Amniotic stem cell (primary cell): ENCODE measurements at regions not wholly inside any gene's neighbourhood (a gene's known extent, or its start where the extent isn't known, plus 50 kb on each side); places are given as distances from the start of the nearest gene placed in this dataset.

ENCODE experiments used
- DNase-seq: peaks from one replicate; lab custom pipeline; 2025; lab: John Stamatoyannopoulos, UW

GRCh38 chr9:74220327-74220726, 276.8 kb upstream of the RORB start:
- DNase-seq: no peak

GRCh38 chr9:74236857-74237256, 260.3 kb upstream of the RORB start:
- no peak for DNase-seq

- DNase-seq: no peak
Observed at GRCh38 chr9:74245866-74246497, 251.2 kb upstream of the RORB start.

- no peak for DNase-seq
Observed at GRCh38 chr9:74255489-74255984, 241.6 kb upstream of the RORB start.

- no peak for DNase-seq
Observed at GRCh38 chr9:74275872-74276508, 221.1 kb upstream of the RORB start.

GRCh38 chr9:74277532-74277931, 219.6 kb upstream of the RORB start:
- no peak for DNase-seq

GRCh38 chr9:74281674-74282073, 215.5 kb upstream of the RORB start:
- no peak for DNase-seq

GRCh38 chr9:74282526-74283253, 214.4 kb upstream of the RORB start:
- DNase-seq: no peak

GRCh38 chr9:74284581-74285450, 212.3 kb upstream of the RORB start:
- DNase-seq: no peak

GRCh38 chr9:74293479-74293878, 203.7 kb upstream of the RORB start:
- DNase-seq: no peak

GRCh38 chr9:74303945-74304344, 193.2 kb upstream of the RORB start:
- DNase-seq: no peak

GRCh38 chr9:74304598-74304997, 192.5 kb upstream of the RORB start:
- DNase-seq: no peak

GRCh38 chr9:74309654-74310053, 187.5 kb upstream of the RORB start:
- no peak for DNase-seq

- DNase-seq: no peak
Observed at GRCh38 chr9:74317235-74317634, 179.9 kb upstream of the RORB start.

GRCh38 chr9:74321396-74321795, 175.7 kb upstream of the RORB start:
- DNase-seq: no peak

- DNase-seq: no peak
Observed at GRCh38 chr9:74322661-74323314, 174.3 kb upstream of the RORB start.

GRCh38 chr9:74330487-74331214, 166.5 kb upstream of the RORB start:
- no peak for DNase-seq

- DNase-seq: no peak
Observed at GRCh38 chr9:74331607-74332006, 165.5 kb upstream of the RORB start.

GRCh38 chr9:74333384-74334032, 163.6 kb upstream of the RORB start:
- DNase-seq: no peak

- DNase-seq: no peak
Observed at GRCh38 chr9:74334271-74334670, 162.9 kb upstream of the RORB start.
